Gastroesophageal sphincter (tissue), 4 donors: ENCODE measurements at regions not wholly inside any gene's neighbourhood (a gene's known extent, or its start where the extent isn't known, plus 50 kb on each side); places are given as distances from the start of the nearest gene placed in this dataset.

ENCODE experiments used
- ATAC-seq: fragments of 150-250 bp; one replicate; pipeline ENCODE4 v1.9.1; 2016; ENCODE audit warnings: mild to moderate bottlenecking, moderate library complexity
- H3K27ac ChIP-seq, 4 donors: fragments of 200-600 bp; sonication (generic) in 3 of 4; 1 replicate in 3 of 4; 2 replicates in 1 of 4; pipeline ENCODE4 v1.5.1; 2016 to 2019
- H3K27me3 ChIP-seq: fragments of 200-600 bp; sonication (generic); one replicate; pipeline ENCODE4 v1.5.1; 2019
- H3K36me3 ChIP-seq, 2 donors: fragments of 200-600 bp; sonication (generic); one replicate each; pipeline ENCODE4 v1.5.1; 2019; ENCODE audit warnings: control low read depth in 1 of 2
- H3K4me1 ChIP-seq, 3 donors: fragments of 200-600 bp; sonication (generic); 1 replicate in 2 of 3; 2 replicates in 1 of 3; pipeline ENCODE4 v1.5.1; 2016 to 2019; ENCODE audit warnings: control low read depth in 2 of 3
- H3K4me3 ChIP-seq, 2 donors: fragments of 200-600 bp; sonication (generic); one replicate each; pipeline ENCODE4 v1.5.1; 2019; ENCODE audit warnings: mild to moderate bottlenecking in 1 of 2, moderate library complexity in 1 of 2
- H3K9me3 ChIP-seq, 3 donors: fragments of 200-600 bp; sonication (generic); one replicate each; pipeline ENCODE4 v1.5.1; 2017 to 2019; ENCODE audit warnings: control low read depth in 2 of 3
- CTCF ChIP-seq, 4 experiments: fragments of 200-600 bp in 2 of 4; fragments of 450-650 bp in 2 of 4; sonication (generic) in 1 of 4; IDR thresholded peaks; one replicate each; pipeline ENCODE4 v1.5.1; 2017 to 2019; ENCODE audit warnings: antibody characterized with exemption in 4 of 4, mild to moderate bottlenecking in 2 of 4, moderate library complexity in 2 of 4
- EP300 ChIP-seq: sonication (generic); formaldehyde crosslinking; IDR thresholded peaks from one replicate; pipeline ENCODE4 v1.6.1; 2017; ENCODE audit warnings: antibody characterized with exemption, mild to moderate bottlenecking
- POLR2A ChIP-seq, 2 donors: fragments of 450-650 bp; IDR thresholded peaks; one replicate each; pipeline ENCODE4 v1.6.1; 2017; ENCODE audit warnings: antibody characterized with exemption in 2 of 2, mild to moderate bottlenecking in 2 of 2, moderate library complexity in 1 of 2
- POLR2AphosphoS5 ChIP-seq: sonication (generic); formaldehyde crosslinking; IDR thresholded peaks from one replicate; pipeline ENCODE4 v1.6.1; 2017; ENCODE audit warnings: antibody characterized with exemption
- WGBS, 2 donors: methylation state at CpG; one replicate each; pipeline ENCODE4 v1.1.5; 2018; ENCODE audit warnings: low coverage in 1 of 2; 5-methylcytosine and 5-hydroxymethylcytosine counted together

DNA sequence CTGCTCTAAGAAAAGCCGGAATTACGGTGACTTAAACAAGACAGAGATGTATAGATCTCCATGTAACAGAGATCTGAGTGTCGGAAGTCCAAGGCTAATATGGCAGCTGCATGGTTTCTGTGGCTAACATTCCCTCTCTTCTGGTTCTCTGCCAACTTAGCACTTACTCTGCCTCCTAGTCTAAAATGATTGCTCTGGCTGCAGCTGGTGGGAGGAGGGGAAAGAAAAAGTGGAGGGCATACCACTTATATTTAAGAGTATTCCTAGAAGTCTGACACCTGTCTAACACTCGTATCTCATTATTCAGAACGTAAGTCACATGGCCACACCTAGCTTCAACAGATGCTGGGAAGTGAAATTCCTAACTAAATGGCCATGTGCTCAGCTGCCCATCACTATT lies 551.5 kb upstream of the TLE4 start:
- Histone ChIP-seq H3K4me1 (no peaks in the 10 kb centered on the region), H3K36me3 (no peaks in the 10 kb centered on the region), H3K27ac (no peak overlapping the region), H3K9me3 (no peaks in the 10 kb centered on the region), H3K27me3 (no peaks in the 10 kb centered on the region), H3K4me3 (no peak overlapping the region)
- TF ChIP-seq CTCF (IDR thresholded peaks at IDR 0.05) (no peak), POLR2A (IDR thresholded peaks at IDR 0.05) (no peak), POLR2AphosphoS5 (no peak), EP300 (no peak)
- WGBS, 2 donors, result 54 to 90% methylated on average over 5 of the region's 5 CpGs
- ATAC-seq, result no peak

DNA sequence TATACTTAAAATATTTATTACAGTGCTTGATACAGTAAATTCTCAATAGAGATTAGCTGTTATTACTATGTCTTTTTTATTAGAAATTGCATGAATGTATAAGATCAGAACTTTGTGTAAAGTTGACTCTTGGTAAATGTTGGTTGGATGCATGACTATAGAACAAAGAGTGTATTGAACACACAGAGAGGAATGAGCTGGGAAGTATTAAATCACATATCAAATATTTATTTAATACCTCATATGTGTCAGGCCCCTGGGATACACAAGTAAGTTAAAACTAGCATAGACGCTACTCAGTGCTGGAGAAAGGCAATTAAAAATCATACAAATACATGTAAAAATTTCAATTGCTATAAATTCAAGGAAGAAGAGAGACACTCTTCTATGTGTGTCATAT lies 550.7 kb upstream of the TLE4 start:
- no peak for TF ChIP-seq CTCF (IDR thresholded peaks at IDR 0.05)
- no peak for TF ChIP-seq POLR2AphosphoS5
- TF ChIP-seq POLR2A (IDR thresholded peaks at IDR 0.05), result no peak
- no peak for TF ChIP-seq EP300
- Histone ChIP-seq H3K4me3 (no peak overlapping the region), H3K36me3 (no peaks in the 10 kb centered on the region), H3K9me3 (no peaks in the 10 kb centered on the region), H3K4me1 (no peaks in the 10 kb centered on the region), H3K27ac (no peak overlapping the region), H3K27me3 (no peaks in the 10 kb centered on the region)
- ATAC-seq, result no peak
- WGBS, 2 donors, result 76 to 91% methylated on average over 1 of the region's 1 CpG

- H3K4me3 ChIP-seq, result no peak overlapping the region
- no peaks in the 10 kb centered on the region for H3K9me3 ChIP-seq
- WGBS, 2 donors, result 72 to 79% methylated on average over 3 of the region's 3 CpGs
- no peaks in the 10 kb centered on the region for H3K27me3 ChIP-seq
- TF ChIP-seq POLR2A (IDR thresholded peaks at IDR 0.05), result no peak
- TF ChIP-seq CTCF (IDR thresholded peaks at IDR 0.05), result no peak
- no peak for TF ChIP-seq POLR2AphosphoS5
- TF ChIP-seq EP300, result no peak
- no peaks in the 10 kb centered on the region for H3K4me1 ChIP-seq
- H3K27ac ChIP-seq, result no peak overlapping the region
- no peaks in the 10 kb centered on the region for H3K36me3 ChIP-seq
- ATAC-seq, result no peak
Measured at GRCh38 chr9:79023134-79023580, 548.6 kb upstream of the TLE4 start.

- Histone ChIP-seq H3K27ac (no peak overlapping the region), H3K27me3 (no peaks in the 10 kb centered on the region), H3K4me3 (no peak overlapping the region), H3K9me3 (no peaks in the 10 kb centered on the region), H3K36me3 (no peaks in the 10 kb centered on the region), H3K4me1 (no peaks in the 10 kb centered on the region)
- 49 to 69% methylated on average over 2 to 3 of the region's 3 CpGs for WGBS, 2 donors
- no peak for TF ChIP-seq POLR2A (IDR thresholded peaks at IDR 0.05)
- TF ChIP-seq CTCF (IDR thresholded peaks at IDR 0.05), result no peak
- no peak for TF ChIP-seq EP300
- TF ChIP-seq POLR2AphosphoS5, result no peak
- no peak for ATAC-seq
Measured at GRCh38 chr9:79026316-79026715, 545.4 kb upstream of the TLE4 start.

DNA sequence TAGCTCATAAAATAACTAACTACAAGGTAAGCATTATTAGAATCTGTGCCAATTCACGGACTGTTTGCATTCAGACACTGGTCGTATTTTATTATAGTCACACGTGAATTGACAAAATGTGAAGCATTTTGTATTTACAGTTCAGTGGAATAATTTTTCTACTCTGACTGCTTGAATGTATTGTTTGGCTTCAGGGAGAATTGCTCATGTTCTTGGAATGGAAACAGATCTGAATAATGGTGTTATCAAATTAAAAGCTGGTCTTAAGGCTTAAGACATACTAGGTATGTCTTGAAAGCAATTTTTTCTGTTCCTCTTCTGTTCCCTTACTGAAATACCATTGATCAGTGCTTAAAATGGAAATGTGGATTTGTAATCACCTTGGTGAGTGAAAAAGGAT lies 543.7 kb upstream of the TLE4 start:
- no peaks in the 10 kb centered on the region for H3K36me3 ChIP-seq
- TF ChIP-seq POLR2A (IDR thresholded peaks at IDR 0.05) (no peak), CTCF (IDR thresholded peaks at IDR 0.05) (no peak), POLR2AphosphoS5 (no peak), EP300 (no peak)
- ATAC-seq, result no peak
- H3K9me3 ChIP-seq, result peaks cover 0 to 3% (median 0%) of the 10 kb centered on the region in 3 donors
- H3K27me3 ChIP-seq, result peaks cover 4% of the 10 kb centered on the region
- H3K4me3 ChIP-seq, result no peak overlapping the region
- H3K27ac ChIP-seq, result no peak overlapping the region
- H3K4me1 ChIP-seq, result no peaks in the 10 kb centered on the region
- WGBS, 2 donors, result 33 to 44% methylated on average over 3 of the region's 3 CpGs
